Body of pancreas (tissue), 4 donors: ENCODE measurements at regions not wholly inside any gene's neighbourhood (a gene's known extent, or its start where the extent isn't known, plus 50 kb on each side); places are given as distances from the start of the nearest gene placed in this dataset.

Source experiments
- ATAC-seq: fragments of 150-250 bp; one replicate; pipeline ENCODE4 v1.9.1; 2016
- DNase-seq, 4 donors: peaks; one replicate each; pipeline ENCODE4 v3.0.0-alpha.2; 2019
- H3K27ac ChIP-seq, 4 donors: fragments of 200-600 bp; sonication (generic); 1 replicate in 3 of 4; 2 replicates in 1 of 4; pipeline versions ENCODE4 v1.5.1 to v1.6.1; 2016 to 2019; ENCODE audit warnings: mild to moderate bottlenecking in 1 of 4, mixed read lengths in 1 of 4, moderate library complexity in 1 of 4
- H3K27me3 ChIP-seq, 2 donors: fragments of 200-600 bp; sonication (generic); one replicate each; pipeline ENCODE4 v1.6.0; 2016; ENCODE audit warnings: mild to moderate bottlenecking in 1 of 2
- H3K36me3 ChIP-seq, 2 donors: fragments of 200-600 bp; sonication (generic); replicated peaks in 1 of 2; 2 replicates each; pipeline ENCODE4 v1.5.1; 2016; ENCODE audit warnings: low read depth in 2 of 2; ENCODE audit not compliant: insufficient read depth in 1 of 2
- H3K4me1 ChIP-seq: fragments of 200-600 bp; sonication (generic); one replicate; pipeline ENCODE4 v1.6.0; 2016
- H3K4me3 ChIP-seq, 2 donors: fragments of 200-600 bp; sonication (generic); 1 replicate in 1 of 2; 2 replicates in 1 of 2; pipeline ENCODE4 v1.5.1; 2016 to 2019
- H3K9me3 ChIP-seq, 3 donors: fragments of 200-600 bp; sonication (generic); 1 replicate in 2 of 3; 2 replicates in 1 of 3; pipeline ENCODE4 v1.5.1; 2016
- CTCF ChIP-seq, 7 experiments: fragments of 450-650 bp in 4 of 7; fragments of 200-600 bp in 3 of 7; sonication (generic) in 3 of 7; IDR thresholded peaks; one replicate each; pipeline ENCODE4 v1.5.1; 2016 to 2019; ENCODE audit warnings: antibody characterized with exemption in 7 of 7
- POLR2A ChIP-seq, 3 donors: fragments of 450-650 bp; IDR thresholded peaks; one replicate each; pipeline ENCODE4 v1.6.1; 2016; ENCODE audit warnings: antibody characterized with exemption in 3 of 3, mild to moderate bottlenecking in 2 of 3
- WGBS, 2 donors: methylation state at CpG; one replicate each; pipeline ENCODE4 v1.1.5; 2017; 5-methylcytosine and 5-hydroxymethylcytosine counted together
- intact Hi-C: fragments of 100-400 bp; cut with DNase I; formaldehyde crosslinking; loops from one replicate; pipeline ENCODE4 v1.15.1; 2023

GRCh38 chr7:17184805-17185689 lies 113.4 kb upstream of the AHR start:
- WGBS, 2 donors = 67 to 72% methylated on average over 4 of the region's 4 CpGs
- no peak overlapping the region for H3K4me3 ChIP-seq
- TF ChIP-seq POLR2A (IDR thresholded peaks at IDR 0.05) (no peak), CTCF (IDR thresholded peaks at IDR 0.05) (no peak)
- H3K36me3 ChIP-seq = no peaks in the 10 kb centered on the region
- intact Hi-C loops = no loop called here
- no peaks in the 10 kb centered on the region for H3K9me3 ChIP-seq
- no peaks in the 10 kb centered on the region for H3K27me3 ChIP-seq
- H3K4me1 ChIP-seq = no peaks in the 10 kb centered on the region
- DNase-seq (no peak), ATAC-seq (no peak)
- no peak overlapping the region for H3K27ac ChIP-seq

GRCh38 chr7:17185690-17186070 lies 112.8 kb upstream of the AHR start:
- Histone ChIP-seq H3K27me3 (no peaks in the 10 kb centered on the region), H3K9me3 (no peaks in the 10 kb centered on the region), H3K4me1 (no peaks in the 10 kb centered on the region), H3K36me3 (no peaks in the 10 kb centered on the region), H3K4me3 (no peak overlapping the region), H3K27ac (no peak overlapping the region)
- DNase-seq = peak in 1 of 4 donors; percentile 14
- TF ChIP-seq POLR2A (IDR thresholded peaks at IDR 0.05) (no peak), CTCF (IDR thresholded peaks at IDR 0.05) (no peak)
- no peak for ATAC-seq
- intact Hi-C loops = no loop called here
- 57 to 73% methylated on average over 4 of the region's 4 CpGs for WGBS, 2 donors

- DNase-seq = no peak
- no peak overlapping the region for H3K27ac ChIP-seq
- 68% methylated on average over 2 of the region's 2 CpGs for WGBS, 2 donors
Observed at GRCh38 chr7:17186745-17187530, 111.5 kb upstream of the AHR start.

GRCh38 chr7:17194656-17195055 lies 103.8 kb upstream of the AHR start:
- H3K4me3 ChIP-seq = no peak overlapping the region
- H3K4me1 ChIP-seq = no peaks in the 10 kb centered on the region
- TF ChIP-seq POLR2A (IDR thresholded peaks at IDR 0.05) = no peak
- no peak for TF ChIP-seq CTCF (IDR thresholded peaks at IDR 0.05)
- DNase-seq (no peak), ATAC-seq (no peak)
- H3K27ac ChIP-seq = no peak overlapping the region
- WGBS, 2 donors = 57 to 63% methylated on average over 5 of the region's 5 CpGs
- no peaks in the 10 kb centered on the region for H3K27me3 ChIP-seq
- H3K36me3 ChIP-seq = no peaks in the 10 kb centered on the region
- intact Hi-C loops = no loop called here
- H3K9me3 ChIP-seq = no peaks in the 10 kb centered on the region

More at GRCh38 chr7:17186745-17187530, 111.5 kb upstream of the AHR start:
- no peak for ATAC-seq
- H3K4me3 ChIP-seq = no peak overlapping the region
- no peaks in the 10 kb centered on the region for H3K27me3 ChIP-seq
- intact Hi-C loops = no loop called here
- H3K9me3 ChIP-seq = no peaks in the 10 kb centered on the region
- no peaks in the 10 kb centered on the region for H3K36me3 ChIP-seq
- no peaks in the 10 kb centered on the region for H3K4me1 ChIP-seq
- no peak for TF ChIP-seq CTCF (IDR thresholded peaks at IDR 0.05)
